ENCODE measurements at regions not wholly inside any gene's neighbourhood (a gene's known extent, or its start where the extent isn't known, plus 50 kb on each side); places are given as distances from the start of the nearest gene placed in this dataset.
A peak's percentile ranks its signal among the peaks of the same experiment; 100 is the strongest.

DNA sequence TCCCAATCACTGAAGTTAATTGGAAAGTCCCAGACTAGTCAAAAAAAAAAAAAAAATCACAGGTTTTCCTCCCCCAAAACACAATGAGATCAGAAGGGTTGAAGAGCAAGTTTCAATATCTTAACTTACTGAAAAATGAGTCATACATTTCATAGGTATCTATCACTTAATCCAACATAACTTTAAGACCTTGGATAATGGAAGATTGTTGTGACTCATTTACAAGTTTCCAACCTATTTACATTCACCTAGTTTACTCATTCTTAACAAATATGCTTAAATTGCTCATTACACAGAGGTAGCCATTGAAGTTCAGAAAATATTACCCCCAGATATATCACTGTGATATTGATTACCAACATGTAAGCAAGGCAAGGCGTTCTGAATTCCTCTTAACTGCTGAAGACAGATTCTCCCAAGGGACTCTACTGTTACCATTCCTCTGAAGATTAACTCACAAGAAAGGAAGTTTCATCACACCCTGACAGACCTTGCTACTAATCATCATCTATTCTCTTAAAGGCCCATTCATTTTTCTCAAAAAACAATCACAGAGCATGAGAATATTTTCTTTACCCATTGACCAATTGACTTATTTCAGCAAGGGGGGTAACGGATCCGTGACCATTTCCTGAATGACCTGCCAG, 563.8 kb downstream of the TLE1 start:
- Histone ChIP-seq H3K4me3 (no peak overlapping the region), H3K27me3 (no peaks in the 10 kb centered on the region), H3K9me3 (no peaks in the 10 kb centered on the region), H3K4me1 (peaks cover 0 to 3% (median 0%) of the 10 kb centered on the region in 4 donors), H3K36me3 (no peaks in the 10 kb centered on the region), H3K27ac (replicated peaks in 1 of 4) (no peak overlapping the region)
- peak; percentile 37 for DNase-seq (ENCODE audit: extremely low spot score)
- WGBS, result 54% methylated on average over 3 of the region's 3 CpGs
- intact Hi-C loops (cut with DNase I), result no loop called here
- no peak for TF ChIP-seq EP300 (IDR thresholded peaks at IDR 0.05)
- TF ChIP-seq POLR2AphosphoS5 (IDR thresholded peaks at IDR 0.05), result no peak
- no peak for TF ChIP-seq POLR2A (IDR thresholded peaks at IDR 0.05; ENCODE audit: low read depth)
- TF ChIP-seq, protein P1, sequence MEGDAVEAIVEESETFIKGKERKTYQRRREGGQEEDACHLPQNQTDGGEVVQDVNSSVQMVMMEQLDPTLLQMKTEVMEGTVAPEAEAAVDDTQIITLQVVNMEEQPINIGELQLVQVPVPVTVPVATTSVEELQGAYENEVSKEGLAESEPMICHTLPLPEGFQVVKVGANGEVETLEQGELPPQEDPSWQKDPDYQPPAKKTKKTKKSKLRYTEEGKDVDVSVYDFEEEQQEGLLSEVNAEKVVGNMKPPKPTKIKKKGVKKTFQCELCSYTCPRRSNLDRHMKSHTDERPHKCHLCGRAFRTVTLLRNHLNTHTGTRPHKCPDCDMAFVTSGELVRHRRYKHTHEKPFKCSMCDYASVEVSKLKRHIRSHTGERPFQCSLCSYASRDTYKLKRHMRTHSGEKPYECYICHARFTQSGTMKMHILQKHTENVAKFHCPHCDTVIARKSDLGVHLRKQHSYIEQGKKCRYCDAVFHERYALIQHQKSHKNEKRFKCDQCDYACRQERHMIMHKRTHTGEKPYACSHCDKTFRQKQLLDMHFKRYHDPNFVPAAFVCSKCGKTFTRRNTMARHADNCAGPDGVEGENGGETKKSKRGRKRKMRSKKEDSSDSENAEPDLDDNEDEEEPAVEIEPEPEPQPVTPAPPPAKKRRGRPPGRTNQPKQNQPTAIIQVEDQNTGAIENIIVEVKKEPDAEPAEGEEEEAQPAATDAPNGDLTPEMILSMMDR (IDR thresholded peaks at IDR 0.05), result no peak

DNA sequence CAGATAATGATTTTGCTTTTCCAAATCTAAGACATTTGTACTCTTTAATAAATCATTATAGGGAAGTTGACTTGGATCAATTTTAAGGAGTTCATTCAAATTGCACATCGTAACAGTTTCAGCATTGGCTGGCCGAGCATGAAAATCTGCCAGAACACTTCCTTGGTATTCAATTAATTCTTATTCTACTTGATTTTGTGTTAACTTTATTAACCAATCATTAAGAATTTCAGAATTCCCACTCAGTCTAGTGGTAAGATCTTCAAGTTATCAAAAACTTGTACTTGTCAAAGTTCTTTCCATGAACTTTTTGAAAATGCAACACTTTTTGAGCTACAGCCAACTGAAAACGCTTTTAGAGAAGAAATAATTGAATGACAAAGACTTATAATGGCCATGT, 565.8 kb downstream of the TLE1 start:
- intact Hi-C loops (cut with DNase I), result no loop called here
- 87% methylated on average over 3 of the region's 3 CpGs for WGBS
- H3K36me3 ChIP-seq, result no peaks in the 10 kb centered on the region

DNA sequence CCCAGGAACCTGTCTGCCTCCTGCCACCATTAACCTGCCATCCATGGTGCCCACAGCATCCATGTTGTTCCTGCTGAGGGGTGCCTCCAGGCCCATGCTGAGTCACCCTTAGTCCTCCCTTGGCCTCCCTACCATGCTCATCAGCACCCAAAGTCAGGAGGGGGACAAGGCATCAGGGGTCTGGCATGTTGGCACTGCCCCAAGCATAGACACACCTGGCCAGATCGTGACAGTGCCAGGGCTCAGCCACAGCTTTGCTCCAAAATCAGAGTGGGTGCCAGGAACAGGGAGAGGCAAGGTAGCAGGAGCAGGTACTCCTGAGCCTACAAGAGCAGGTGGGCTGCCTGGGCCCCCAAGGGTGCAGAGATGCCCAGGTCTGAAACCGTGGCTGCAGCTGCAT, 566.6 kb downstream of the TLE1 start:
- DNase-seq (ENCODE audit: extremely low spot score), result peak; percentile 66
- no peak overlapping the region for H3K4me3 ChIP-seq
- H3K9me3 ChIP-seq, result no peaks in the 10 kb centered on the region
- intact Hi-C loops (cut with DNase I), result no loop called here
- TF ChIP-seq POLR2A (IDR thresholded peaks at IDR 0.05; ENCODE audit: low read depth) (no peak), EP300 (IDR thresholded peaks at IDR 0.05) (no peak), POLR2AphosphoS5 (IDR thresholded peaks at IDR 0.05) (no peak)
- TF ChIP-seq, protein P1 (IDR thresholded peaks at IDR 0.05), result no peak
- H3K27ac ChIP-seq (replicated peaks in 1 of 4), result no peak overlapping the region
- no peaks in the 10 kb centered on the region for H3K4me1 ChIP-seq
- WGBS, result no CpG with 5 or more reads among the region's 2 CpGs
- H3K27me3 ChIP-seq, result no peaks in the 10 kb centered on the region
- H3K36me3 ChIP-seq, result no peaks in the 10 kb centered on the region

More for the DNA sequence above, 565.8 kb downstream of the TLE1 start:
- TF ChIP-seq POLR2A (IDR thresholded peaks at IDR 0.05; ENCODE audit: low read depth), result no peak
- TF ChIP-seq POLR2AphosphoS5 (IDR thresholded peaks at IDR 0.05), result no peak
- TF ChIP-seq, protein P1 (IDR thresholded peaks at IDR 0.05), result no peak
- TF ChIP-seq EP300 (IDR thresholded peaks at IDR 0.05), result no peak
- Histone ChIP-seq H3K9me3 (no peaks in the 10 kb centered on the region), H3K4me3 (no peak overlapping the region), H3K27ac (replicated peaks in 1 of 4) (no peak overlapping the region), H3K4me1 (peaks cover 0 to under 1% (median 0%) of the 10 kb centered on the region in 4 donors), H3K27me3 (no peaks in the 10 kb centered on the region)
- no peak for DNase-seq (ENCODE audit: extremely low spot score)

DNA sequence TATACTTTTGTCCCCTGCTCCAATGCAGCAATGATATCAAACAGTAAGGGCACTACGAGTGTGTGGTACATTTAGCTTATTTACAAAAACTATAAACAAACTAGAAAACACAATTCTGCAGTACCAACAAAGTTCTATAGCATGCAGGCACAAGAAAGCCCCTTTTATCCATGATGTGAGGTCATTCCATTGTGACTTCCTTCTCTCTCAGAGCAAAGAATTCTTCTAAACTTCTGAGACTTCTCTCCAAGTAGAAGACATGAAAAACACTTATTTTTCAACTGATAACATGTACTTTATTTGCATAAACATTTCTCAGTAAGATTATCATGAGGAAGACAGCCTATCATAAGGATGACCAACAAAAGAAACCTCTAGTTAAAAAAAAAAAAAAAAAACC, 569.8 kb downstream of the TLE1 start:
- WGBS, result 95% methylated on average over 1 of the region's 1 CpG
- Histone ChIP-seq H3K4me3 (no peak overlapping the region), H3K36me3 (no peaks in the 10 kb centered on the region), H3K9me3 (no peaks in the 10 kb centered on the region), H3K4me1 (peaks cover 0 to 8% (median 0%) of the 10 kb centered on the region in 4 donors), H3K27me3 (no peaks in the 10 kb centered on the region), H3K27ac (replicated peaks in 1 of 4) (no peak overlapping the region)
- DNase-seq (ENCODE audit: extremely low spot score), result no peak
- intact Hi-C loops (cut with DNase I), result no loop called here
- TF ChIP-seq EP300 (IDR thresholded peaks at IDR 0.05), result no peak
- no peak for TF ChIP-seq POLR2A (IDR thresholded peaks at IDR 0.05; ENCODE audit: low read depth)
- TF ChIP-seq, protein P1 (IDR thresholded peaks at IDR 0.05), result no peak
- TF ChIP-seq POLR2AphosphoS5 (IDR thresholded peaks at IDR 0.05), result no peak

DNA sequence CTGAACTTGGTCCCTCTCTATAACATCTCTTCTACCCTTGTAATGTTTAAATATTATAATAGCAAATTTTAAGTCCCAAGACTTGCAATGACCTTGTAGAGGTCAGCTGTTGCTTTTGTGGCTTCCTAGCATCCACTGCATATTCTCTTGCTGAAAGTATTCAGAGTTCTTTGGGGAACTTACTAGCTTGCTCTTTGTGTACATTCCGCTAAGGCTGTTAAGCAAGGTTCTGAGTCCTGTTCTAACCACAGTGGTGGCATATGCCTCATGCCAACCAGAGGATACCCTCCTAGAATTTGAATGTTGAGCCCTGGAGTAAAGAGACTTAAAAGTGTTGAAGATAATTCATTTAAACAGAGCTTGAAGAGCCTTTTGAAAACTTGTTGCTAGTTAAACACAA, 570.9 kb downstream of the TLE1 start:
- 91% methylated on average over 1 of the region's 1 CpG for WGBS
- Histone ChIP-seq H3K4me1 (peaks cover 0 to 8% (median 0%) of the 10 kb centered on the region in 4 donors), H3K9me3 (no peaks in the 10 kb centered on the region), H3K36me3 (no peaks in the 10 kb centered on the region), H3K4me3 (no peak overlapping the region), H3K27me3 (no peaks in the 10 kb centered on the region), H3K27ac (replicated peaks in 1 of 4) (no peak overlapping the region)
- no peak for DNase-seq (ENCODE audit: extremely low spot score)
- intact Hi-C loops (cut with DNase I), result no loop called here
- TF ChIP-seq POLR2A (IDR thresholded peaks at IDR 0.05; ENCODE audit: low read depth) (no peak), EP300 (IDR thresholded peaks at IDR 0.05) (no peak), POLR2AphosphoS5 (IDR thresholded peaks at IDR 0.05) (no peak)
- TF ChIP-seq, protein P1 (IDR thresholded peaks at IDR 0.05), result no peak
